Endothelial cell of umbilical vein (primary cell): ENCODE measurements at regions not wholly inside any gene's neighbourhood (a gene's known extent, or its start where the extent isn't known, plus 50 kb on each side); places are given as distances from the start of the nearest gene placed in this dataset.

Experiments used
- BruUV-seq: library from RNA; stranded (reverse); fragments of 400-500 nt; replicated peaks from 2 replicates; lab custom pipeline; 2021; lab: Mats Ljungman, UMichigan
- CTCF ChIA-PET: fragments of 300-600, 350-600 bp; sonication (Branson Sonifier 250); formaldehyde crosslinking; loops from one replicate; lab custom pipeline; 2021; ENCODE audit warnings: antibody characterized with exemption, inconsistent platforms; lab: Charles Lee
- POLR2A ChIA-PET: fragments of 300-600, 350-600 bp; sonication (Branson Sonifier 250); formaldehyde crosslinking; loops from one replicate; lab custom pipeline; 2021; ENCODE audit warnings: antibody characterized with exemption, inconsistent platforms; lab: Charles Lee
- DNase-seq: peaks from one replicate; pipeline ENCODE4 v3.0.0-alpha.2; 2011; ENCODE audit warnings: low read depth, low spot score
- FAIRE-seq: peaks from 2 replicates; lab custom pipeline; 2011; peaks lifted over from hg19 to GRCh38; lab: Jason Lieb, UNC
- H2AFZ ChIP-seq: 2 replicates; pipeline ENCODE4 v1.6.0; 2012; ENCODE audit warnings: low read depth, low read length, control low read depth, inconsistent platforms
- H3K27ac ChIP-seq: 2 replicates; pipeline ENCODE4 v1.5.1; 2011; ENCODE audit warnings: low read depth, mild to moderate bottlenecking, control low read depth, low read length, moderate library complexity; ENCODE audit not compliant: insufficient read depth
- H3K27me3 ChIP-seq, 2 experiments: 2 replicates each; pipeline versions ENCODE4 v1.6.0 to v1.6.1; 2011; ENCODE audit warnings: low read length in 2 of 2, mixed read lengths in 1 of 2; ENCODE audit not compliant: control insufficient read depth in 2 of 2, insufficient read depth in 2 of 2
- H3K36me3 ChIP-seq, 2 experiments: 2 replicates in 1 of 2; 3 replicates in 1 of 2; pipeline ENCODE4 v1.5.1; 2011; ENCODE audit warnings: low read length in 2 of 2, mild to moderate bottlenecking in 1 of 2, moderate library complexity in 1 of 2; ENCODE audit not compliant: control insufficient read depth in 2 of 2, insufficient read depth in 2 of 2; ENCODE audit errors: extremely low read depth in 1 of 2
- H3K4me1 ChIP-seq: 3 replicates; pipeline ENCODE4 v1.5.1; 2011; ENCODE audit warnings: mild to moderate bottlenecking, low read length; ENCODE audit not compliant: control insufficient read depth, insufficient read depth; ENCODE audit errors: extremely low read depth
- H3K4me2 ChIP-seq: 2 replicates; pipeline ENCODE4 v1.6.1; 2011; ENCODE audit warnings: low read length, control low read depth, mixed read lengths; ENCODE audit not compliant: insufficient read depth
- H3K4me3 ChIP-seq, 3 experiments: fragments of 200-600 bp in 1 of 3; sonication (generic), shearing (Covaris generic) in 1 of 3; replicated peaks in 1 of 3; 2 replicates each; pipeline ENCODE4 v1.5.1; 2011 to 2016; ENCODE audit warnings: control low read depth in 3 of 3, low read length in 3 of 3, mild to moderate bottlenecking in 2 of 3, inconsistent platforms in 1 of 3, low read depth in 1 of 3, moderate library complexity in 1 of 3; ENCODE audit not compliant: insufficient read depth in 1 of 3
- H3K79me2 ChIP-seq: 2 replicates; pipeline ENCODE4 v1.6.0; 2012; ENCODE audit warnings: low read length, inconsistent platforms; ENCODE audit not compliant: control insufficient read depth, insufficient read depth
- H3K9ac ChIP-seq: replicated peaks from 2 replicates; pipeline ENCODE3; 2011; ENCODE audit warnings: low read length, control low read depth; ENCODE audit not compliant: insufficient read depth; ENCODE audit errors: extremely low read depth
- H3K9me1 ChIP-seq: replicated peaks from 3 replicates; pipeline ENCODE4 v1.6.0; 2011; ENCODE audit warnings: mild to moderate bottlenecking, low read length; ENCODE audit not compliant: control insufficient read depth, insufficient read depth; ENCODE audit errors: extremely low read depth
- H3K9me3 ChIP-seq: replicated peaks from 2 replicates; pipeline ENCODE4 v1.5.1; 2012; ENCODE audit warnings: low read length, inconsistent platforms; ENCODE audit not compliant: control insufficient read depth, insufficient read depth
- H4K20me1 ChIP-seq: replicated peaks from 2 replicates; pipeline ENCODE3; 2011; ENCODE audit warnings: mild to moderate bottlenecking, low read length; ENCODE audit not compliant: control insufficient read depth, insufficient read depth; ENCODE audit errors: extremely low read depth
- EZH2 ChIP-seq: IDR thresholded peaks from 2 replicates; pipeline ENCODE4 v1.6.1; 2012; ENCODE audit warnings: borderline replicate concordance, low read depth, mild to moderate bottlenecking, moderate library complexity, low read length, inconsistent platforms; ENCODE audit not compliant: severe bottlenecking
- FOS ChIP-seq: IDR thresholded peaks from 2 replicates; pipeline ENCODE4 v1.6.1; 2011; ENCODE audit warnings: mild to moderate bottlenecking, low read length, moderate library complexity, borderline replicate concordance; ENCODE audit not compliant: insufficient read depth
- GATA2 ChIP-seq: IDR thresholded peaks from 2 replicates; pipeline ENCODE4 v1.7.0; 2011; ENCODE audit warnings: low read depth, mild to moderate bottlenecking, moderate library complexity, mixed read lengths, low read length; ENCODE audit not compliant: insufficient read length, insufficient read depth
- JUN ChIP-seq: IDR thresholded peaks from 2 replicates; pipeline ENCODE4 v1.6.1; 2011; ENCODE audit warnings: borderline replicate concordance, low read depth; ENCODE audit not compliant: insufficient read length, insufficient read depth
- MAX ChIP-seq: IDR thresholded peaks from 2 replicates; pipeline ENCODE4 v1.6.1; 2011; ENCODE audit not compliant: insufficient read depth, insufficient read length
- MYC ChIP-seq: IDR thresholded peaks from one replicate; pipeline ENCODE4 v1.6.1; 2011; ENCODE audit warnings: mild to moderate bottlenecking, low read depth, low read length
- POLR2A ChIP-seq: IDR thresholded peaks from 2 replicates; pipeline ENCODE4 v1.6.1; 2012; ENCODE audit warnings: low read depth, mild to moderate bottlenecking, control low read depth, low read length
- POLR2AphosphoS5 ChIP-seq: IDR thresholded peaks from 2 replicates; pipeline ENCODE4 v1.6.1; 2012; ENCODE audit warnings: low read depth, mild to moderate bottlenecking, control low read depth, low read length, moderate library complexity; ENCODE audit not compliant: insufficient read depth
- dilution Hi-C: fragments of 300-500 bp; cut with MboI; formaldehyde crosslinking; loops from one replicate; pipeline ENCODE4 v1.15.0; 2019; ENCODE audit warnings: low sequenced_read_pairs; ENCODE audit not compliant: extremely low pct_ligation_motif_present
- intact Hi-C: fragments of 100-400 bp; cut with micrococcal nuclease; formaldehyde crosslinking; loops from one replicate; pipeline ENCODE4 v1.10.0; 2022
- TF ChIP-seq, protein P1 (sequence below), 2 donors: IDR thresholded peaks; 1 replicate in 1 of 2; 2 replicates in 1 of 2; pipeline ENCODE4 v1.5.1; 2011; ENCODE audit warnings: low read length in 2 of 2, mild to moderate bottlenecking in 2 of 2, moderate library complexity in 2 of 2, control low read depth in 1 of 2, inconsistent platforms in 1 of 2, low read depth in 1 of 2; ENCODE audit not compliant: insufficient read depth in 1 of 2; ENCODE audit errors: extremely low read depth in 1 of 2

DNA sequence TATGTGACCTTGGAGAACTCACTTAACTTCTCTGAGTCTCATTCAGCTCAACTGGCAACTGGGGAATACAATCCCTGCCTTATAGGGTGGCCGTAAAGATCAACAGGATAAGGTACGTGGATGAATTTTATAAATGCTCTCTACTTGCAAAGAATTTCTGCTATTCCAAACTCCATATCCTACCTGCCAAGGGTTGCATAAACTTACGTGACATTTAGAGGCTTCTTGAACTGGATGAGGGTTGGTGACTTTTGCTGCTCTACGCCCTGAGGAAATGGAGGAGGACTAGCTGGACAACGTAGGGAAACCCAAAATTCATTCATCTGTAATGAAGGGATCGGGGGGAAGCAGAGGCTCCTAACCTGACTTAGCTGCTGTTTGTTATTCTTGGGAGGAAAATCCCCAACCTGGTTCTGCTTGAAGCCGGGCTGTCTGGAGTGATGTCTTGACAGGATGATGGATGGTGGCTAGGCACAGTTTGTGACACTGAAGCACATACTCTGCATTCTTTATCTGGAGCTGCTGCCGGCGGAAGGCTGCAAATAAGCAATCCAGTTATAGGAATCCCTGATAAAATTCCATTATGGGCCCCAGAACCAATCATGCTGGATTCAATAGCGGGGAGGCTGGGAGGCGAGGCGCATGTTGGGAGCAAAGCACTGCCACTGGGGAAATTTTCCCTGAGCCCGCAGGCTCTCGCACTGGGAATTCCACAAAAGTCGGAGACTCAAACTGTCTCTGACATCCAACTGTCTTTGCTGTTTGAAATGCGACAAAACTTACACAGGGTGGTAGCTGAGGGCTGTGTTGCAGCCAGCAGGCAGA lies 94.7 kb upstream of the SDK2 start:
- dilution Hi-C loops: no loop called here
- TF ChIP-seq EZH2 (no peak), MAX (no peak), POLR2AphosphoS5 (no peak), GATA2 (no peak), JUN (no peak), MYC (no peak), POLR2A (no peak), FOS (no peak)
- TF ChIP-seq, protein P1, sequence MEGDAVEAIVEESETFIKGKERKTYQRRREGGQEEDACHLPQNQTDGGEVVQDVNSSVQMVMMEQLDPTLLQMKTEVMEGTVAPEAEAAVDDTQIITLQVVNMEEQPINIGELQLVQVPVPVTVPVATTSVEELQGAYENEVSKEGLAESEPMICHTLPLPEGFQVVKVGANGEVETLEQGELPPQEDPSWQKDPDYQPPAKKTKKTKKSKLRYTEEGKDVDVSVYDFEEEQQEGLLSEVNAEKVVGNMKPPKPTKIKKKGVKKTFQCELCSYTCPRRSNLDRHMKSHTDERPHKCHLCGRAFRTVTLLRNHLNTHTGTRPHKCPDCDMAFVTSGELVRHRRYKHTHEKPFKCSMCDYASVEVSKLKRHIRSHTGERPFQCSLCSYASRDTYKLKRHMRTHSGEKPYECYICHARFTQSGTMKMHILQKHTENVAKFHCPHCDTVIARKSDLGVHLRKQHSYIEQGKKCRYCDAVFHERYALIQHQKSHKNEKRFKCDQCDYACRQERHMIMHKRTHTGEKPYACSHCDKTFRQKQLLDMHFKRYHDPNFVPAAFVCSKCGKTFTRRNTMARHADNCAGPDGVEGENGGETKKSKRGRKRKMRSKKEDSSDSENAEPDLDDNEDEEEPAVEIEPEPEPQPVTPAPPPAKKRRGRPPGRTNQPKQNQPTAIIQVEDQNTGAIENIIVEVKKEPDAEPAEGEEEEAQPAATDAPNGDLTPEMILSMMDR (IDR thresholded peaks at IDR 0.05; ENCODE audit: extremely low read depth in 1 of 2, insufficient read depth in 1 of 2, low read depth in 1 of 2, low read length in 2 of 2): no peak
- H2AFZ ChIP-seq: no peak overlapping the region
- no TSS peak for BruUV-seq
- H3K9ac ChIP-seq: no peak overlapping the region
- no peak overlapping the region for H3K4me3 ChIP-seq
- H4K20me1 ChIP-seq: no peaks in the 10 kb centered on the region
- no peaks in the 10 kb centered on the region for H3K27me3 ChIP-seq
- H3K9me3 ChIP-seq: no peaks in the 10 kb centered on the region
- no peak overlapping the region for H3K27ac ChIP-seq
- H3K79me2 ChIP-seq: no peaks in the 10 kb centered on the region
- H3K4me1 ChIP-seq: no peaks in the 10 kb centered on the region
- no peak for DNase-seq
- H3K36me3 ChIP-seq: no peaks in the 10 kb centered on the region
- ChIA-PET CTCF (no interaction called here), POLR2A (no interaction called here)
- FAIRE-seq: no peak
- no peaks in the 10 kb centered on the region for H3K9me1 ChIP-seq
- intact Hi-C loops: no loop called here
- no peak overlapping the region for H3K4me2 ChIP-seq
